SK-N-SH (cell line): ENCODE measurements at regions not wholly inside any gene's neighbourhood (a gene's known extent, or its start where the extent isn't known, plus 50 kb on each side); places are given as distances from the start of the nearest gene placed in this dataset.

Source experiments
- CTCF ChIA-PET: fragments of 300-600, 350-600 bp; formaldehyde crosslinking; extraction: SDS; loops from one replicate; lab custom pipeline; 2021; lab: Yijun Ruan, JAX
- POLR2A ChIA-PET: fragments of 350-600 bp; sonication (Branson Sonifier 250); formaldehyde crosslinking; extraction: SDS; loops from one replicate; lab custom pipeline; 2020; ENCODE audit warnings: antibody characterized with exemption, inconsistent platforms; lab: Yijun Ruan, JAX
- DNase-seq: peaks from one replicate; pipeline ENCODE4 v3.0.0; 2012
- H2AFZ ChIP-seq: fragments of 200-600 bp; sonication (generic); 2 replicates; pipeline ENCODE4 v1.8.1; 2016; ENCODE audit warnings: antibody characterized with exemption, mild to moderate bottlenecking, low read depth
- H3F3A ChIP-seq: fragments of 200-600 bp; sonication (generic); replicated peaks from 2 replicates; pipeline ENCODE3; 2016; ENCODE audit warnings: antibody characterized with exemption, mild to moderate bottlenecking; ENCODE audit not compliant: insufficient read depth
- H3K27ac ChIP-seq, 2 experiments: fragments of 200-500 bp in 1 of 2; fragments of 200-600 bp in 1 of 2; sonication (Bioruptor generic) in 1 of 2; sonication (generic), shearing (Covaris generic) in 1 of 2; 2 replicates each; pipeline versions ENCODE4 v1.5.1 to v1.6.1; 2014 to 2016; ENCODE audit warnings: low read depth in 2 of 2, inconsistent platforms in 1 of 2, low read length in 1 of 2, mild to moderate bottlenecking in 1 of 2, mixed read lengths in 1 of 2
- H3K27me3 ChIP-seq: fragments of 200-600 bp; sonication (generic), shearing (Covaris generic); 2 replicates; pipeline ENCODE4 v1.6.1; 2016; ENCODE audit warnings: mixed run types; ENCODE audit not compliant: insufficient read depth
- H3K36me3 ChIP-seq, 2 experiments: fragments of 200-500 bp in 1 of 2; fragments of 200-600 bp in 1 of 2; sonication (Bioruptor generic) in 1 of 2; sonication (generic) in 1 of 2; replicated peaks in 1 of 2; 2 replicates each; pipeline versions ENCODE3 to v1.5.1; 2014 to 2016; ENCODE audit warnings: low read length in 1 of 2, mild to moderate bottlenecking in 1 of 2; ENCODE audit not compliant: insufficient read depth in 2 of 2, control insufficient read depth in 1 of 2
- H3K4me1 ChIP-seq, 2 experiments: fragments of 200-500 bp in 1 of 2; fragments of 200-600 bp in 1 of 2; sonication (Bioruptor generic) in 1 of 2; sonication (generic), shearing (Covaris generic) in 1 of 2; 2 replicates each; pipeline versions ENCODE4 v1.5.1 to v1.6.1; 2014 to 2016; ENCODE audit warnings: low read depth in 1 of 2, low read length in 1 of 2, mixed run types in 1 of 2; ENCODE audit not compliant: insufficient read depth in 2 of 2, control insufficient read depth in 1 of 2
- H3K4me2 ChIP-seq: fragments of 200-600 bp; sonication (generic), shearing (Covaris generic); 2 replicates; pipeline ENCODE4 v1.6.1; 2017; ENCODE audit warnings: mixed run types
- H3K4me3 ChIP-seq, 2 experiments: fragments of 200-500 bp in 1 of 2; fragments of 200-600 bp in 1 of 2; sonication (Bioruptor generic) in 1 of 2; sonication (generic), shearing (Covaris generic) in 1 of 2; 2 replicates each; pipeline versions ENCODE4 v1.5.1 to v1.8.1; 2014 to 2016; ENCODE audit warnings: low read depth in 2 of 2, inconsistent platforms in 1 of 2, low read length in 1 of 2, mild to moderate bottlenecking in 1 of 2, mixed read lengths in 1 of 2, moderate library complexity in 1 of 2
- H3K79me2 ChIP-seq: fragments of 200-600 bp; sonication (generic); 2 replicates; pipeline ENCODE4 v1.8.1; 2017; ENCODE audit warnings: mild to moderate bottlenecking; ENCODE audit not compliant: insufficient read depth
- H3K9ac ChIP-seq: fragments of 200-600 bp; sonication (generic); 2 replicates; pipeline ENCODE4 v1.6.1; 2017; ENCODE audit warnings: mixed run types
- H3K9me2 ChIP-seq: fragments of 200-600 bp; sonication (generic); 2 replicates; pipeline ENCODE4 v1.6.1; 2017; ENCODE audit warnings: mixed run types
- H3K9me3 ChIP-seq: fragments of 200-600 bp; sonication (generic); 2 replicates; pipeline ENCODE4 v1.6.1; 2017; ENCODE audit warnings: mixed run types, mild to moderate bottlenecking, moderate library complexity
- H4K20me1 ChIP-seq: fragments of 200-600 bp; sonication (generic); 2 replicates; pipeline ENCODE4 v1.6.1; 2017; ENCODE audit warnings: mild to moderate bottlenecking, mixed run types; ENCODE audit not compliant: insufficient read depth
- FOSL2 ChIP-seq: IDR thresholded peaks from 2 replicates; pipeline ENCODE4 v1.4.0; 2012; ENCODE audit warnings: low read depth, mild to moderate bottlenecking, moderate library complexity, borderline replicate concordance
- GATA2 ChIP-seq: sonication (generic); formaldehyde crosslinking; IDR thresholded peaks from 2 replicates; pipeline ENCODE4 v1.5.0; 2020; ENCODE audit warnings: mild to moderate bottlenecking, missing genetic modification reagents
- JUND ChIP-seq: IDR thresholded peaks from 2 replicates; pipeline ENCODE4 v1.4.0; 2012
- MEF2A ChIP-seq: IDR thresholded peaks from 2 replicates; pipeline ENCODE4 v1.4.0; 2012; ENCODE audit warnings: low read depth, borderline replicate concordance
- MXI1 ChIP-seq: IDR thresholded peaks from 2 replicates; pipeline ENCODE4 v1.6.1; 2012; ENCODE audit warnings: mild to moderate bottlenecking, low read depth, low read length, improper control_type of control experiment
- NRF1 ChIP-seq: IDR thresholded peaks from 2 replicates; pipeline ENCODE4 v1.6.1; 2012; ENCODE audit warnings: low read depth, mild to moderate bottlenecking, low read length
- RCOR1 ChIP-seq: fragments of 150-350 bp; IDR thresholded peaks from 2 replicates; pipeline ENCODE4 v1.6.1; 2017; ENCODE audit warnings: antibody characterized with exemption, low read length
- REST ChIP-seq: IDR thresholded peaks from 2 replicates; pipeline ENCODE4 v1.6.1; 2012; ENCODE audit warnings: mild to moderate bottlenecking, low read depth, low read length, moderate library complexity
- RFX5 ChIP-seq: IDR thresholded peaks from 2 replicates; pipeline ENCODE4 v1.6.1; 2012; ENCODE audit warnings: mild to moderate bottlenecking, improper control_type of control experiment, low read length
- USF1 ChIP-seq: IDR thresholded peaks from 2 replicates; pipeline ENCODE4 v1.4.0; 2012; ENCODE audit warnings: low read depth, borderline replicate concordance
- ZBTB33 ChIP-seq: IDR thresholded peaks from 2 replicates; pipeline ENCODE4 v1.4.0; 2012; ENCODE audit warnings: low read depth, borderline replicate concordance
- WGBS: methylation state at CpG from one replicate; pipeline ENCODE4 v1.1.6; 2017; ENCODE audit warnings: low lambda C conversion rate; 5-methylcytosine and 5-hydroxymethylcytosine counted together
- TF ChIP-seq, protein P1 (sequence below): fragments of 150-350 bp; IDR thresholded peaks from 2 replicates; pipeline ENCODE4 v1.6.1; 2016; ENCODE audit warnings: mild to moderate bottlenecking, low read depth, low read length
- TF ChIP-seq, protein P2 (sequence below): IDR thresholded peaks from 2 replicates; pipeline ENCODE4 v1.4.0; 2012; ENCODE audit warnings: low read depth

GRCh38 chr17:56074361-56074890 lies 78.8 kb upstream of the ANKFN1 start:
- TF ChIP-seq, protein P1, sequence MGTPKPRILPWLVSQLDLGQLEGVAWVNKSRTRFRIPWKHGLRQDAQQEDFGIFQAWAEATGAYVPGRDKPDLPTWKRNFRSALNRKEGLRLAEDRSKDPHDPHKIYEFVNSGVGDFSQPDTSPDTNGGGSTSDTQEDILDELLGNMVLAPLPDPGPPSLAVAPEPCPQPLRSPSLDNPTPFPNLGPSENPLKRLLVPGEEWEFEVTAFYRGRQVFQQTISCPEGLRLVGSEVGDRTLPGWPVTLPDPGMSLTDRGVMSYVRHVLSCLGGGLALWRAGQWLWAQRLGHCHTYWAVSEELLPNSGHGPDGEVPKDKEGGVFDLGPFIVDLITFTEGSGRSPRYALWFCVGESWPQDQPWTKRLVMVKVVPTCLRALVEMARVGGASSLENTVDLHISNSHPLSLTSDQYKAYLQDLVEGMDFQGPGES, result no peak
- TF ChIP-seq ZBTB33 (no peak), JUND (no peak), MEF2A (no peak), NRF1 (no peak)
- TF ChIP-seq, protein P2, sequence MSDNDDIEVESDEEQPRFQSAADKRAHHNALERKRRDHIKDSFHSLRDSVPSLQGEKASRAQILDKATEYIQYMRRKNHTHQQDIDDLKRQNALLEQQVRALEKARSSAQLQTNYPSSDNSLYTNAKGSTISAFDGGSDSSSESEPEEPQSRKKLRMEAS, result no peak
- Histone ChIP-seq H3K27me3 (no peaks in the 10 kb centered on the region), H3K4me2 (no peak overlapping the region), H3K9ac (no peak overlapping the region), H3K27ac (no peak overlapping the region), H3K4me3 (no peak overlapping the region), H3F3A (no peaks in the 10 kb centered on the region), H3K4me1 (no peaks in the 10 kb centered on the region), H4K20me1 (no peaks in the 10 kb centered on the region), H2AFZ (no peak overlapping the region), H3K9me2 (no peaks in the 10 kb centered on the region), H3K79me2 (no peaks in the 10 kb centered on the region), H3K9me3 (no peaks in the 10 kb centered on the region), H3K36me3 (no peaks in the 10 kb centered on the region)
- 5% methylated on average over 6 of the region's 6 CpGs for WGBS
- CTCF ChIA-PET, result interaction anchor here (0.6 kb wide), 1 partner anchor 606 kb away, joined by 3 read pairs; no protein-coding TSS in a partner anchor
- no peak for DNase-seq
- POLR2A ChIA-PET, result no interaction called here

DNA sequence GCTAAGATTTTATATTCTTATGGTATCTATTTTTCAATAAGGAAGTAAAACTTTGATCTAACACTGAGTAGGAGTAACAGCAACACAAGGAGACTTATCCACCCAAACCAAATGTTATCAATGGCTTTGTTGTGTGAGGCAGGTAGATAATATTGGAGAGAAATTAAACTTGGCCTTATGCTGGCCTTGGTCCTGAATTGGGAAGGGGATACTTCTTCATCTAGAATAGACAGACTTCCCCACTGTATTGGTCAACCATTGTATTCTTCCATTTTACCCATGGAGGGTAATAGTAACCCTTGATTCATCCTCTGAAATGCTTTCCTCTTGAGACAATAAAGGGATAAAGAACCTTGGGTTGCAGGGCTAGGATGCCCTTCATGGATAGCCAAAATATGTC lies 76.3 kb upstream of the ANKFN1 start:
- Histone ChIP-seq H3K9me2 (no peaks in the 10 kb centered on the region), H3K27me3 (peaks cover 6% of the 10 kb centered on the region; the same call in 1 of the 2 replicates), H4K20me1 (no peaks in the 10 kb centered on the region), H3K36me3 (no peaks in the 10 kb centered on the region), H3K27ac (no peak overlapping the region), H3K4me3 (no peak overlapping the region), H3F3A (no peaks in the 10 kb centered on the region), H3K9ac (no peak overlapping the region), H3K4me2 (no peak overlapping the region), H2AFZ (no peak overlapping the region), H3K4me1 (no peaks in the 10 kb centered on the region), H3K9me3 (no peaks in the 10 kb centered on the region), H3K79me2 (no peaks in the 10 kb centered on the region)
- DNase-seq, result no peak
- POLR2A ChIA-PET, result no interaction called here
- no peak for TF ChIP-seq FOSL2
- no peak for TF ChIP-seq RFX5
- no peak for TF ChIP-seq MXI1
- CTCF ChIA-PET, result no interaction called here

DNA sequence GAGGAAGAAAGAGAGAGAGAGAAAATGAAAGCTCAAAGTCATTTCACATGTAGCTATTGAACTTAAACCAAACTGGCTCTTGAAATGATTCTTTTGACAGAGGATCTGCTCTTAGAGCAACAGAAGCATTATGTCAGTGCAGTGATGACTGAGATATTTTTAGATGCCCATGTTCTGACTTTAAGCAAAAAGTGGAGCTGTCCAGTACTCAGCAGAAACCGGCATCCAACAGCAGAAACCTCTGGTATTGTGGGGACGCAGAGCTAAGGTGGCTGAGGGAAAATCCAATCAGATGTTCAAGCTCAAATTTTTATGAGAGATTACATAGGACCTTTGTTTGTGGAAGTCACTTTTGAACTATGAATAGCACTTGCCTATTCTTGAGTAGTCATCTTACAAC lies 69.8 kb upstream of the ANKFN1 start:
- TF ChIP-seq USF1, result no peak
- TF ChIP-seq REST, result peak; percentile 41; the same call in 1 of the 2 replicates
- TF ChIP-seq GATA2 (CRISPR knock-in tag), result no peak
- no peak for TF ChIP-seq RCOR1
- no peak for DNase-seq
- CTCF ChIA-PET, result no interaction called here
- H3K27me3 ChIP-seq, result peaks cover 13% of the 10 kb centered on the region; the same call in 1 of the 2 replicates
- no peak overlapping the region for H3K9ac ChIP-seq
- no peaks in the 10 kb centered on the region for H4K20me1 ChIP-seq
- H3K4me1 ChIP-seq, result no peaks in the 10 kb centered on the region
- 5% methylated on average over 2 of the region's 2 CpGs for WGBS
- H2AFZ ChIP-seq, result no peak overlapping the region
- no peak overlapping the region for H3K27ac ChIP-seq
- no peaks in the 10 kb centered on the region for H3K9me3 ChIP-seq
- POLR2A ChIA-PET, result no interaction called here
- no peaks in the 10 kb centered on the region for H3K79me2 ChIP-seq
- H3K36me3 ChIP-seq, result no peaks in the 10 kb centered on the region
- no peaks in the 10 kb centered on the region for H3K9me2 ChIP-seq
- H3K4me2 ChIP-seq, result no peak overlapping the region
- no peak overlapping the region for H3K4me3 ChIP-seq
- no peaks in the 10 kb centered on the region for H3F3A ChIP-seq
